AG09319 (cell line): ENCODE measurements at regions not wholly inside any gene's neighbourhood (a gene's known extent, or its start where the extent isn't known, plus 50 kb on each side); places are given as distances from the start of the nearest gene placed in this dataset.

Experiments used
- DNase-seq: peaks from one replicate; pipeline ENCODE4 v3.0.0-alpha.2; 2010; ENCODE audit warnings: low read depth; ENCODE audit errors: extremely low read depth
- TF ChIP-seq, protein P1 (sequence below): IDR thresholded peaks from 2 replicates; pipeline ENCODE4 v1.5.1; 2011; ENCODE audit warnings: low read depth, mild to moderate bottlenecking, inconsistent platforms, low read length, moderate library complexity

DNA sequence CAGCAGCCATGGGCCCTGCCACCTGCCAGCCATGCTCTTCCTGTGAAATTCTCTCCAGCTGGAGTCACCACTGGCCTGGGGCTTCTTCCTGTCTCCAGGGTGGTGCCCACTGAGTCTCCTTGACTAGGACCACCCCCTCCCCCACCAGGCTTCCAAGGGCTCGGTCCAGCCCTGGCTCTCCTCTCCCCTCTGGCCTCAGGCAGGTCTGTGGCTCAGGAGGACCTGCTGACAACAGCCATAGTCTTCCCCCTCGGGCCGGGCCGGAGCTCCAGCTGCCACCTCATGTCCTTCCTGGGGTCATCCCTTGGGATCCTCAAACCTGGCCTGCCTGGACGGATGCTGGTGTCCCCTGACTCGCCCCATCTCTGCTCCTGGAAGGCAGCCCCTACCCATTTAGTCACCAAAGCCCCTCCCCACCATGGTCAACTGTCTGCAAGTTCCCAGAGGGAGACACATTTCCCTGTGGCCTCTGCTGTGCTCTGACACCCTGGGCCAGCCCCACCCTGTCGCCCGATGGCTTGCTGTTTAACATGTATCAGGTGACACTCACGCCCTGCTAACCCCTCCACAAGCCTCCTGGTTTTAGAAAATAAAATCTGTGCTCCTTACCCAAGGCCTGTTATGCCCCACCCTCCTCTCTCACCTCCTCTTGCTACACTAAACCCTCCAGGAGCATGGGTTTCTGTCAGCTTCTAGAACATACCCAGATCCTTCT lies 186.2 kb downstream of the RBFOX3 start:
- TF ChIP-seq, protein P1, sequence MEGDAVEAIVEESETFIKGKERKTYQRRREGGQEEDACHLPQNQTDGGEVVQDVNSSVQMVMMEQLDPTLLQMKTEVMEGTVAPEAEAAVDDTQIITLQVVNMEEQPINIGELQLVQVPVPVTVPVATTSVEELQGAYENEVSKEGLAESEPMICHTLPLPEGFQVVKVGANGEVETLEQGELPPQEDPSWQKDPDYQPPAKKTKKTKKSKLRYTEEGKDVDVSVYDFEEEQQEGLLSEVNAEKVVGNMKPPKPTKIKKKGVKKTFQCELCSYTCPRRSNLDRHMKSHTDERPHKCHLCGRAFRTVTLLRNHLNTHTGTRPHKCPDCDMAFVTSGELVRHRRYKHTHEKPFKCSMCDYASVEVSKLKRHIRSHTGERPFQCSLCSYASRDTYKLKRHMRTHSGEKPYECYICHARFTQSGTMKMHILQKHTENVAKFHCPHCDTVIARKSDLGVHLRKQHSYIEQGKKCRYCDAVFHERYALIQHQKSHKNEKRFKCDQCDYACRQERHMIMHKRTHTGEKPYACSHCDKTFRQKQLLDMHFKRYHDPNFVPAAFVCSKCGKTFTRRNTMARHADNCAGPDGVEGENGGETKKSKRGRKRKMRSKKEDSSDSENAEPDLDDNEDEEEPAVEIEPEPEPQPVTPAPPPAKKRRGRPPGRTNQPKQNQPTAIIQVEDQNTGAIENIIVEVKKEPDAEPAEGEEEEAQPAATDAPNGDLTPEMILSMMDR = no peak
- no peak for DNase-seq

DNA sequence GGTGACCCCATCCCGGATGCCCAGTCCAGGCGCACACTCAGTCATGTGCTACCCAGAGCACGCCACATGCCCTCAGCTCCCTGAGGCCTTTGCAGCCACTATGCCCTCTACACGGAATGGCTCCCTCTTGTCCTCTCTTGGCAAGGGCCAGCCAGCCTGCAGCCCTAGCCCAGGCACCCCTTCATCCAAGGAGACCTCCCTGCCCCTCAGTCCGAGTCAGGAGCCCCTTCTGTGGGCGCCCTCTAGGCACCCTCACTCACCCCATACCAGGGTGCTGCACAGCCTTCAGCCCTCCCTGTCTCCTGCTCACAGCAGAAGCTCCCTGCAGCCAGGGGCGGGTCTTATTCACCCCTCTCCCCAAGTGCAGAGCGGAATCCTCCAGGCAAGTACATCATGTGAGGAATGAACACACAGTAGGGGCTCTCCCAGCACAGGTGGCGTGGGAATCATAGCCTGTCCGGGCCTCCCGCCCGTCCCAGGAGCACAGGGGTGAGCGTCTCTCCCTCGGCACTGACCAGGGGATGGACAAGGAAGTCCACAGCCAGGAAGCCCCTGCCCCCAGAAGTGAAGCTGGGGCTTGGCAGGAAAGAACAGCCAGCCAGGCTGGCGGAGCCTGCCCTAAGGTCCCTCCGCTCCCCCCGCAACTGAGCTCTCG lies 186.9 kb downstream of the RBFOX3 start:
- TF ChIP-seq, protein P1 = no peak
- DNase-seq = no peak

DNA sequence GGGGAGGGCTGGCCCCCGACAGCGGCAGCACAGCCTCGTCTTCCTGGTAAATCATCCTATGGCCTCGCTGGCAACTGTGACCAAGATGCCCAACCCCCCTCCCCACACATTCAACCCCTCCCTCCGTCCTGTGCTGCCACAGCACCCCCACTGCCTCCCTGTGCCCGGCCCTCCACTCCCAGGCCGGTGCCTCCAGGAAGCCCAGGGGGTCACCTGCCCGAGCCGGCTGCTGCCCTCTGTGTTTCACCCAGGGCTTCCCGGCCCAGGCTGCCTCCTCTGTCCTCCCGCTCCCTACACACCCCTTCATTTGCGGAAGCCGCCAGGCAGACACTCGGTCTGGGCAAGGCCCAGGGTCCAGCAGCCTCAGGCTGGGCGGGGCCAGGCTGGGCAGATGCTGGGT lies 188.6 kb downstream of the RBFOX3 start:
- TF ChIP-seq, protein P1 = no peak
- DNase-seq = no peak

DNA sequence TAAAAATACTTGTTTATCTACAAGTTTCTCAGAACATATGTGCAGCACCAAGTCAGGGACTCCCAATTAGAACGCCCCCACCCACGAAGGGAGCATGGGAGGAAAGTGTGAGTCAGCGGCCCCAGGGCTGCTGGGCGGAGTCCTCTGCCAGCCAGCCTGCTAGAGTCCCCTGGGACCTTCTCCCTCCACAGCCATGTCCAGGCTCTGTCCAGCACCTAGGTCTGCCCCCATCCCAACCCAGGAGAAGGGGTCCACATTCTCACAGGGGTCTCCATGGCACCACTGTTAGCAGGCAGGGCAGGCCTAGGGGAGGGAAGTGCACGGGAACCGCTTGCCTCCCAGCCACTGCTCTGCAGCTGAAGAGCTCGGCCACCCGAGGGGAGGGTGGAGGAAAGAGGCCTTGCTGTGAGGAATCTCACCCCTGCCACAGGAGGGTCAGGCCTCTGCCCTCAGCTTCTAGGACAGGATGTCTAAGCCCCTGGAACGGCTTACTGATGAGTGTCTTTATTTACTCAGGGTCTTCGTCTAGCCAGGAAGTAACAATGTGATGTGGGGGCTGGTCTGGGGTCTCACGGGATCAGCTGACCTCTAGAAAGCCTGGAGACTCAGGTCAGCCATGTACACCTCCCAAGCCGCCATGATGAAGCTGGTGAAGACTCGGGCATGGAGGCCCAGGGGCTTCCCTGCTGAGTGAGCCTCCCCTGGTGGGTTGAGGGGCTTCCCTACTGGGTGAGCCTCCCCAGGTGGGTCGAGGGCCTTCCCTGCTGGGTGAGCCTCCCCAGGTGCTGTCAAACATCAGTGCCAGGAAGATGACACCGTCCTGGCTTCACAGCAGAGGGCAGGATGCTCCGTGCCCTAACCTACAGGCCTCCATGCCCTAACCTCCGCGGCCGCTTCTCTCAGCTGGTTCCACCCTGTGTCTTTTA lies 190.3 kb downstream of the RBFOX3 start:
- no peak for DNase-seq
- TF ChIP-seq, protein P1 = no peak

DNA sequence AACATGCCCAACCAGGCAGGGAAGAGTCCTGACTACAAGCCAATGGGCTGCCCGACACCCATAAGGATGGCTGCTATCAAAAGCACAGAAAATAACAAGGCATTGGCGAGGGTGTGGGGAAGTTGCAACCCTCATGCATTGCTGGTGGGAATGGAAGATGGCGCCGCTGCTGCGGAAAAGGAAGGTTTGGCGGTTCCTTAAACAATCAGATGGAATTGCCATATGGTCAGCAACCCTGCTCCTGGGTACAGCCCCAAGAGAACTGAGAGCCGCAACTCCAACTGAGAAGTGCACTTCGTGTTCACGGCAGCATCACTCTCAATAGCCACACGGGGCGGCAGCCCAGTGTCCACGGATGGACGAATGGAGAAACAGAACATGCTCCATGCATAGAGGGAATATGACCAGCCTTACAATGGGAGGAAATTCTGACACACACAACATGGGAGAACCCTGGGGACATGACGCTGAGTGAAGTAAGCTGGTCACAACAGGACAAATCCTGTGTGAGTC lies 193.3 kb downstream of the RBFOX3 start:
- TF ChIP-seq, protein P1 = no peak
- DNase-seq = no peak

DNA sequence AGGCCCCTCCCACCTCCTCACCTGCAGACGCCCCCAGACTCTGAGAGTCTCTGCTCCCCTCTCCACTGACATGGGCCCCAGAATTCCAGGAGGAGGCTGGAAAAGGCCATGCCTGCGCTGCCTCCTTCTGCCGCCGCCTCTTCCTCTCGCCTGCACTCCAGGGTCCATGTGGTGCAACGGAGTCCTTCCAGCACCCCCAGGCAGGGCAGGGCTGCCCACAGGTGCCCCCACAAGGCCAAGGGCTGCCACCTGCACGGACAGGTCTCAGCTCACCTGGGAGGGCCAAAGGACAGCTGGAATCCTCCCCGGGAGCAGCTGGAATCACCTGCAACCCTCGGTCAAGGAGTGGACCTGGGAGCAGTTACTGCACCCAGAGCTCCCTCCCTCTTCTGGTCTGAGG lies 194.9 kb downstream of the RBFOX3 start:
- TF ChIP-seq, protein P1 = no peak
- DNase-seq = no peak

DNA sequence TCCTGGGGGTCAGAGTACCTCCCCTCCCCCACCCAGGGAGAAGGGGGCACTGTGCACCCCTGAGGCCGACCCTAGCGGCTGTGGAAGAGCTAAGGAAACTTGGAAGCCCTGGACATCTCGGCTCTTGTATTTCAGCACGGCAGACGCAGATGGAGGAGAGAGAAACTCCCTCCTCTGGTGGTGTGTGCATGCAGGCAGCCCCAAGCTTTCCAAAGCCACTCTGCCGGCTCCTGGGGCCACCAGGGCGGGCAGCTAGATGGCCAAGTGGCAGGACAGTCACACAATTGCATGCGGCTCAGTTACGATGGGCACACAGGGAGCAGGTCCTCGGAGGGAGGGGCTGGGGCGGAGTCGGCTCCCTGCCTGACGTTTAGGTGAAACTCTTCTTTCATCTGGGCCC lies 195.5 kb downstream of the RBFOX3 start:
- TF ChIP-seq, protein P1 = no peak
- no peak for DNase-seq
